Astrocyte (in vitro differentiated cells and primary cell): ENCODE measurements at regions not wholly inside any gene's neighbourhood (a gene's known extent, or its start where the extent isn't known, plus 50 kb on each side); places are given as distances from the start of the nearest gene placed in this dataset.

Experiments used
- CTCF ChIP-seq: IDR thresholded peaks from 2 replicates; pipeline ENCODE4 v1.5.1; 2011; ENCODE audit warnings: low read depth, mild to moderate bottlenecking, inconsistent platforms, low read length, moderate library complexity; ENCODE audit not compliant: insufficient read depth
- EZH2 ChIP-seq: IDR thresholded peaks from 2 replicates; pipeline ENCODE4 v1.6.1; 2012; ENCODE audit warnings: mild to moderate bottlenecking, low read length, inconsistent platforms; ENCODE audit not compliant: insufficient read depth

- TF ChIP-seq CTCF (no peak), EZH2 (no peak)
Measured at GRCh38 chr1:83547901-83548300, 451.0 kb downstream of the TTLL7 start.
